ENCODE measurements at regions not wholly inside any gene's neighbourhood (a gene's known extent, or its start where the extent isn't known, plus 50 kb on each side); places are given as distances from the start of the nearest gene placed in this dataset.

DNA sequence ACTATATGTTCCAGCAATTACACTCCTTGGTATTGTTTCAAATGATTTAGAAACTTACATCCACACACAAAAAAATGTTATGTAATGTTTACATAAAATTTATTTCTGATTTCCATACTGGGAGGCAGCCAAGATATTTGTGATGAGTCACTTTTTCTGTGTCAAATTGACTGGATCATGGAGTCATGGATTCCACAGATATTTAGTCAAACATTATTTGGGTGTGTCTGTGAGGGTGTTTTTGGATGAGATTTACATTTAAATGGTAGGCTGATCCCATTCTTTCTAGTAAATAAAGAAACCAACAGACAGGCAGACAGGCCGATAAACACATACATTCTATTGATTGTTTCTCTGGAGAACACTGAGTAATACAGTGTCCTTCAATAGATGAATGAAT, 562.8 kb downstream of the SLITRK6 start:
- intact Hi-C loops (cut with DNase I; ENCODE audit: low total_unique reads) = no loop called here
- no peak for DNase-seq
- Histone ChIP-seq H3K36me3 (no peaks in the 10 kb centered on the region), H3K27ac (no peak overlapping the region), H3K9me3 (no peaks in the 10 kb centered on the region), H3K27me3 (no peaks in the 10 kb centered on the region), H3K4me1 (no peaks in the 10 kb centered on the region), H3K4me3 (no peak overlapping the region)
- TF ChIP-seq EP300 (IDR thresholded peaks at IDR 0.05) (no peak), POLR2AphosphoS5 (IDR thresholded peaks at IDR 0.05) (no peak), POLR2A (IDR thresholded peaks at IDR 0.05) (no peak)
- TF ChIP-seq, protein P1, sequence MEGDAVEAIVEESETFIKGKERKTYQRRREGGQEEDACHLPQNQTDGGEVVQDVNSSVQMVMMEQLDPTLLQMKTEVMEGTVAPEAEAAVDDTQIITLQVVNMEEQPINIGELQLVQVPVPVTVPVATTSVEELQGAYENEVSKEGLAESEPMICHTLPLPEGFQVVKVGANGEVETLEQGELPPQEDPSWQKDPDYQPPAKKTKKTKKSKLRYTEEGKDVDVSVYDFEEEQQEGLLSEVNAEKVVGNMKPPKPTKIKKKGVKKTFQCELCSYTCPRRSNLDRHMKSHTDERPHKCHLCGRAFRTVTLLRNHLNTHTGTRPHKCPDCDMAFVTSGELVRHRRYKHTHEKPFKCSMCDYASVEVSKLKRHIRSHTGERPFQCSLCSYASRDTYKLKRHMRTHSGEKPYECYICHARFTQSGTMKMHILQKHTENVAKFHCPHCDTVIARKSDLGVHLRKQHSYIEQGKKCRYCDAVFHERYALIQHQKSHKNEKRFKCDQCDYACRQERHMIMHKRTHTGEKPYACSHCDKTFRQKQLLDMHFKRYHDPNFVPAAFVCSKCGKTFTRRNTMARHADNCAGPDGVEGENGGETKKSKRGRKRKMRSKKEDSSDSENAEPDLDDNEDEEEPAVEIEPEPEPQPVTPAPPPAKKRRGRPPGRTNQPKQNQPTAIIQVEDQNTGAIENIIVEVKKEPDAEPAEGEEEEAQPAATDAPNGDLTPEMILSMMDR (IDR thresholded peaks at IDR 0.05) = no peak
- WGBS, 5 donors = 67 to 90% (median 83%) methylated on average over 1 of the region's 1 CpG

DNA sequence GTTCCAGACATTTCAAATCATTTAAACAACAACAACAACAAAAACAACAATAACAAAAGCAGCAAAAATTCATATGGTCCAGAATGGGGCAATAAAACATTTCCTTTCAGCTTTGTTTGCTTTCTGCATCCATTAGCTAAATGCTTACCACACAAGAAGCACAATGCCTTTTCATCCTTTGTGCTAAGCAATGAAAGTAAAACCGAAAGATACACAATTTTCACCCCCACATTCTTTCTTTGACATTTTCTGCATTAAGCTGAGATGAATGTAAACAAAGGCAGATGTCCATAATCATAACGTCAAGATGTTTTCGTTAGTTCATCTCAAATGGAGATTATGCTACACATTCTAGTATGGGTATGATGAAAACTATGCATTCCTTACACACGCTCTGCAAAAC, 568.5 kb downstream of the SLITRK6 start:
- TF ChIP-seq POLR2A (IDR thresholded peaks at IDR 0.05) = no peak
- no peak for TF ChIP-seq POLR2AphosphoS5 (IDR thresholded peaks at IDR 0.05)
- no peak for TF ChIP-seq EP300 (IDR thresholded peaks at IDR 0.05)
- TF ChIP-seq, protein P1 (IDR thresholded peaks at IDR 0.05) = no peak
- WGBS, 5 donors = 39 to 50% (median 44%) methylated on average over 4 of the region's 4 CpGs
- intact Hi-C loops (cut with DNase I; ENCODE audit: low total_unique reads) = no loop called here
- no peaks in the 10 kb centered on the region for H3K27me3 ChIP-seq
- no peaks in the 10 kb centered on the region for H3K4me1 ChIP-seq
- no peak overlapping the region for H3K4me3 ChIP-seq
- DNase-seq = peak in 1 of 2 donors; percentile 50
- no peaks in the 10 kb centered on the region for H3K36me3 ChIP-seq
- no peak overlapping the region for H3K27ac ChIP-seq
- H3K9me3 ChIP-seq = no peaks in the 10 kb centered on the region

DNA sequence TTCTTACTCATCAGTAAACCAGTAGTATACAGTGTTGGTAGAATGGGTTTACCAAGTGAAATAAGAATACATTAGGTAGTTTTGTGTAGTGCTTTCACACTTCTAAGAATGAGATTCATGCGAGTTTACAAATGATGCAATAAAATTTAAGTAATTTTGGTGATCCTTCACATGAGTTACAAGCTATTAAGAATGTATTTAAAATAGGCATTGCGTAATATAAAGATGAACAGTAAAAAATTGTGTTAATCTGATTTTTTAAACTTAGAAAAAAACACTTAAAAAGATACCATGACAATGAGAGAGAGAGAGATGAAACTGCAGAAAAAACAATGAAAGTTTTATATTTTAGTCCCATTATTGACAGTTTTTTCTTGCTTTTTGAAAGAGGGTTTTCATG, 570.5 kb downstream of the SLITRK6 start:
- intact Hi-C loops (cut with DNase I; ENCODE audit: low total_unique reads) = no loop called here
- Histone ChIP-seq H3K27ac (no peak overlapping the region), H3K4me3 (no peak overlapping the region), H3K36me3 (no peaks in the 10 kb centered on the region), H3K9me3 (no peaks in the 10 kb centered on the region), H3K4me1 (peaks cover 0 to 5% (median 0%) of the 10 kb centered on the region in 4 donors), H3K27me3 (no peaks in the 10 kb centered on the region)
- WGBS, 5 donors = 89 to 95% (median 92%) methylated on average over 2 of the region's 2 CpGs
- DNase-seq = no peak
- TF ChIP-seq, protein P1 (IDR thresholded peaks at IDR 0.05) = no peak
- no peak for TF ChIP-seq POLR2A (IDR thresholded peaks at IDR 0.05)
- TF ChIP-seq EP300 (IDR thresholded peaks at IDR 0.05) = no peak
- TF ChIP-seq POLR2AphosphoS5 (IDR thresholded peaks at IDR 0.05) = no peak

DNA sequence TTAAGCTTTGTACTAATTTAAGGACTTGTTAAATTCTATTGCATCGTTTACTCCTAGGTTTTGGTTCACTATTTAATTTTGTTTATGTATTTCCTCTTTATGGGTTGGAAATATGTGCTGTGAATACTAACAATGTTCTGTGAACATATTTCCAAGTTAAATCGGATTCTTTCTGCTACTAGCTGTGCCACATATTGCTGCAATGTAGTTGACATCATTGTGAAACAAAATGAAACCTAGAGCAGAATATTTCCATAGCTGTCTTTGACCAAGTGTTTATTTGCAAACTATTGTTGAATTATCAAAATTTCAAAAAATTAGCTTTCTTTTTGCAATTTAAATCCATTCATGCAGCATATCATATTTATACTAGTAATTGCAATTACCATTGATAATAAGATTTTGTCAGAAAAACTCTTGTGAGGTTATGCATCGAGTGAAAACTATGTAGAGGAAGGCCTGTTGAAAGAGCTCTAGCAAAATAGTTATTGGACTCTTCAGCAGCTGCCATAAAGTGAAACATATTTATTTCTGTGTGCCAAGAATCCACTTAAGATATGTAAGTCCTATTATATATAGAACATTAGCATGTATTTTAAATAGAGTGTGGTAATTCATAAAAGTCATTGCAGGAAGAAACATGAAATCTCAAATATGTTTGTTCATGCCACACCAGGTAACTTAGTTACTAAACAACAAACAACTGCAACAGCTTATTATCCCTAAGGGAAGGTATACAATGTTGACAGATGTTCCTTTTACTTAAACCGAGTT, 575.1 kb downstream of the SLITRK6 start:
- 48 to 75% (median 67%) methylated on average over 4 of the region's 4 CpGs for whole genome bisulfite sequencing, 5 donors
- no peak overlapping the region for H3K4me3 ChIP-seq
- no peak overlapping the region for H3K27ac ChIP-seq
- H3K27me3 ChIP-seq = no peaks in the 10 kb centered on the region
- no peaks in the 10 kb centered on the region for H3K36me3 ChIP-seq
- peaks cover 0 to 5% (median 0%) of the 10 kb centered on the region in 4 donors for H3K4me1 ChIP-seq
- intact Hi-C loops (cut with DNase I; ENCODE audit: low total_unique reads) = no loop called here
- TF ChIP-seq POLR2AphosphoS5 (IDR thresholded peaks at IDR 0.05) (no peak), POLR2A (IDR thresholded peaks at IDR 0.05) (no peak), EP300 (IDR thresholded peaks at IDR 0.05) (no peak)
- TF ChIP-seq, protein P1 (IDR thresholded peaks at IDR 0.05) = no peak
- DNase-seq = peak in 1 of 2 donors; percentile 72
- no peaks in the 10 kb centered on the region for H3K9me3 ChIP-seq

Measured in stomach (tissue), 8 donors.